NCI-H1694 (cell line): ENCODE measurements at regions not wholly inside any gene's neighbourhood (a gene's known extent, or its start where the extent isn't known, plus 50 kb on each side); places are given as distances from the start of the nearest gene placed in this dataset.
"Not testable (repeated sequence)": the region's sequence is repeated elsewhere in the genome, so short reads cannot be mapped to it uniquely, and the experiment has no call there.

Experiments
- DNase-seq: peaks from one replicate; lab custom pipeline; 2025; lab: John Stamatoyannopoulos, UW

DNA sequence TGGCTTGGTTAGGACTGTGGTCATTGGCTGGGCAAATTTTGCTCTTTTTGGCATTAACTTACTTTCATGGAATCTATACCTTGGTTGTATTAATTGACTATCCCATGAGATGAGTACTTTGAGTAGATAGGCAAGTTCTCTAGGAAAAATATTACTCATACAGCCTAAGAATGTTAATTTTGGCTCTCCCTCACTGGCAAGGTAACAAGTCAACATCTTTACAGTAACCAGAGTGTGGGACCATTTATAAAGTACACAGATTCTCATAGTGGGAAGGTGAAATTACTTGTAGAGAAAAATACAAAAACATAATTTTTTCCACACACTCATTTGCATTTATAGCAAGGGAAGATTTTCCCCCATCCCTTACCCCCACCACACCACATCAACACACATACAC is 154.6 kb upstream of the ZNF608 start:
- DNase-seq, result no peak

DNA sequence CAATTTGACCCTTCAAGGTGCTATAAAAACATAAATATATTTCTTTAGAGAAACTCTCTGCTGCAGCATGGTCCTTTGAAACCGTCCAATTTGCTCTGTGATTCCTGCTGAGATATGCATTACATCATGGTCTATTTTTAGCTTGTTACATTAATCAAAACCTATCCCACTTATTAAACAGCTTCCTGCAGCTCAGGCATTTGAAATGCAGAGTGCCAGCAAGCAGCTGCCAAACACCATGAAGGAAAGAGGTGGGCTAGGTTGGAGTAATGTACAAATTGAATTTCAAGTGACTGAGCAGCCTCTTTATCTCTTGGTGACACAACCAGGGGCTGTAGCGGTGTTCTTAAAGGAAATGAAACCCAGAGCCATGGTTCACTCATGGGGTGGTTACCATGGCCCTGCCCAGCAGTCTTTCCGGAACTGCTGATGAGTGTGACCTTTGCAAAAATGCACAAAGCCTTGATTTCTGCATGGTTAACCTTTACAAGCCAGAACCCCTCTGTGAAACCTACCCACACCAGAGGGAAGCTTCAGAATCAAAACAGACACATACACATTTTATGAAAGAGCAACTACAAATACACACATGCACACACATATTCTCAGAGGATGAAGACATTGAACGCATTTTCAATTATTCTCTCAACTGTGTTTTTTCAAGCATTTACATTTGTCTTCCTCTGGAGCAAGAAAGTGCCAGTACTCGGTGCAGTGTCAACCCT is 155.8 kb upstream of the ZNF608 start:
- peak; percentile 38 for DNase-seq

DNA sequence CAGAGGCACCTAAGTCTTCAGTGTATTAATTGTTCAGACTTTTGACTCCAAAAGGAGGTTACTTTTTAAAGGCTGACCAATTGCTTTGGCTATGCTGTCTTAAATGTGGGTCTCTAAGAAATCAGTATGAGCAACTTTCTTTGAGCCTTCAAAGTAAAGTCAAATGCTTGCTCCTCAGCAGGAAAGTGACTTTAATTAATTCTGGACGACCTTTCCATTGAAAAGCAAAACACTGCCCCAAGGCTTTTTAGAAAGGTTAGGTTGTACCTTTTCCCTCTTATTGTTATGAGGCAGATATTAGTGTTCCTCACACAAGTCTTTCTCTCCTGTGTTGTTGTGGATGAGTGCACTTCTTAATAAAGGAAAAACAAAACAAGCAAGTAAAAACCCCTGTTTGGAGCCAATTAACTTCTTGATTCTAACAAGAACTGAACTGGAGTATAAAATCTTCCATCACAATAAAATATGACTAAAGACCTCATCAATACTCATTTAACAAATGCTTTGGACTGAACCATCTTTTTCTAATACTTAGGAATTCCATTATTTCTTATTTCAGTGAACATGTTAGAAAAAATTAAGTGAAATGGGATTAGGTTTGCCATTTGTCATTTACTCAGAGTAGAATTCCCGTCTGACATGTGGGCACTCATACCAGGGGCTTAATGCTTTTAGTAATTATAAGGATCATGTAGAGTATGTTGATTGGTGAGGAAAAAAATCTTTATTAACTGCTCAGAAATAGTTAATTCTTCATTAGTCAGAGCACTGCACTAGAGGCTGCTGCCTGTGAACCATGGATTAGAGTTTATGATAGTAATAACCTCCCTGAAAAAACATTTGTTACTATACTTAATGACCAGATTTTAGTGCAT is 159.1 kb upstream of the ZNF608 start:
- no peak for DNase-seq

DNA sequence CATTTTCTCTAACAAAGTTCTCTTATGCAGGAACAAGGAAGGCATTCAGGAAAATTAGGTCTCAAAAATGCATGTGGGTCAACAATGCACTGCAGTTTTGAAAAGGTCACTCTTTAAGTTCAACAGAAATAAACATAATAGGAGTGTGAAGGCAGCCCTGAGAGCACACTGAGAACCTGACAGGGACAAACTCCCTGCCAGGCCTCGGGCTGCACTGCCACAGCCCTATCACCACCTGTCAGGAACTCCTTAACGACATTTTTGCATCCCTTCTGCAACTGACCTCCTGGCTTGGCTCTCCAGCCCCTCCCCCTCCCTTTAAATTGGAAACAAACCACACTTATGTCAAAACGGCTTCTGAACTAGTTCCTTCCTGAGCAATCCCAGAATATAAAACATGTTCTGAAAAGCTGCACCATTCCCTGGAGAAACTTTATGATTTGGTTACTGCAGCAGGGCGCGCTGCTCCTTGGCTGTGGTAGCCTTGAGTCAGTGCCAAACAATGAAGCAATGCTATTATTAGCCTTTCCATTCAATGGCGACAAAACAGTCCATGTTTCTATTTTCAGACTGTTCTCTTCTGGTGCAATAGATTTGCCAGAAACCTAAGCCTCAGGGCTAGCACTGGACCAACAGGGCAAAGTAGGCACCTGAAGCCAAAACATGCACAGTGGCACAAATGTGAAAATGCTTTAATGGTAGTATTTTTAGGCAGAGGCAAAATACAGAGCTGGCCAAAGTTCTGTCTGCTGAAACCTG is 160.1 kb upstream of the ZNF608 start:
- DNase-seq, result peak; percentile 75

DNA sequence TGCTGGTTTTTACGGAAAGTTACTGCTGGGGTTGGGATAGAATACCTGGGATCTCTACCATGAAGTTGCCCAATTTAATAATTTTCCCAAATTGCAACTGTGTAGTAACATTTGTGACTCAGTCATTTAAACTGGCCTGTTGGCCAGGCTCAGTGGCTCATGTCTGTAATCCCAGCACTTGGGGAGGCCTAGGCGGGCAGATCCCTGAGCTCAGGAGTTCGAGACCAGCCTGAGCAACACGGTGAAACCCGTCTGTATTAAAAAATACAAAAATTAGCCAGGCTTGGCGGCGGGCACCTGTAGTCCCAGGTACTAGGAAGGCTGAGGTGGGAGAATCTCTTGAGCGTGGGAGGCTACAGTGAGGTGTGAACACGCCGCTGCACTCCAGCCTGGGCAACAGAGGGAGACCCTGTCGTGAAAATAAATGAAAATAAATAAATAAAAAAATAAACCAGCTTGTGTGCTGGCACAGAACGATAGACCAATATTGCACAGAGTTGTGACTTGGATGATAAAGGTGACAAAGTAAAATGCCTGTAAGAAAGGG is 160.7 kb upstream of the ZNF608 start:
- DNase-seq, result no peak

DNA sequence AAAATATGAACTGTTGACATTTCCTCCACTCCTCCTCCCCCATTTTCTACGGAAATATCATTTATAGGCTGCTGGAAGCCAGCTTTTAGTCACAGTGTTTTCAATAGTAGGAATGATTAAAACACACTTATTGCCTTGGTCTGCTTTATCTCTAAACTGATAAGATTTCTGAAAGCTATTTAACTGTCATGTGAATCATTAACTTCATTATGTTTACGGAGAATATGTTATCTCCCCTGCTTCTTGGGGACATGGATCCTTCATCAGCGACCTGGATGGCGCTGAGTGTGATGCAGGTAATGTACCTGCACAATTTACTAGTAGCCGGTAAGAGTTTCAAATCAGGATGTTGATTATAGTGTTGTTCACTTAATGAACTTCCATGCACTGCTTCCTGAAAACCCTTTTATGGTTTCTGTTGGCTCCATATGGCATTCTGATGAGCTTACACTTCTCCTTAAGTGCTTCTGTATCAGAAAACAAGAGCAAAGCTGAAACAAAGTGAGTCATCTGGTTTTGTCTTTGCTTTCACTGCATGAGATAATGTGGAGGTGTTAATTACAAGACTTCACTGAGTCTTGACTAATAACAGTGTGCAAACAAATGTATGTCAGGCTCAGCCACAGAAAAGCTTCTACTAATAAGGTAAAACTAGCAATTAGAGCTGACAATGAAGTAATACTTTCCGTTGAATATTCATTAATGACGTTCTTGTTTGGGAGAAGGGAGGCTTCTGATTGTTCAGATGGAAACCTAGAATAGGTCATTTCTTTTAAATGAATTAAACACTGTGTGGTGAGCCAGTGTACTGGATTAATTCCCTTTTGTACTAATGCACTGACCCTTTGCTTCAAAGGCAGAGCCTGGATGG is 162.4 kb upstream of the ZNF608 start:
- no peak for DNase-seq

DNA sequence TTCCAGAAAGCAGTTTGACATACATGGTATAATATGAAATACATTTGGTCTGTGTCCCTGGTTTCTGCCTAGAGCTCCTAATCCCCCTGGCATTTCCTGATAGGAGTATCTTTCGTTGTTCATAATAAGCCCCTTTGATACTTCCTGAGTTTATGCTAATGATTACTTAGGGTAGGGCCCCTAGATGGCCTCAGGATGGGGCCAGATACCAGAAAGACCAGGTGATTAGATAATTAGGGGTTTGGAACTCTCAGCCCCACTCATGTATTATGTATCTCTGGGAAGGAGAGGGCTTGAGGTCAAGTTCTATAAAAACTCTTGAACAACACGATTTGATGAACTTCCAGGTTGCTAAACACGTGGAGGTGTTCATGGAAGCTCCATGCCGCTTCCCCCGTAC is 163.3 kb upstream of the ZNF608 start:
- no peak for DNase-seq

DNA sequence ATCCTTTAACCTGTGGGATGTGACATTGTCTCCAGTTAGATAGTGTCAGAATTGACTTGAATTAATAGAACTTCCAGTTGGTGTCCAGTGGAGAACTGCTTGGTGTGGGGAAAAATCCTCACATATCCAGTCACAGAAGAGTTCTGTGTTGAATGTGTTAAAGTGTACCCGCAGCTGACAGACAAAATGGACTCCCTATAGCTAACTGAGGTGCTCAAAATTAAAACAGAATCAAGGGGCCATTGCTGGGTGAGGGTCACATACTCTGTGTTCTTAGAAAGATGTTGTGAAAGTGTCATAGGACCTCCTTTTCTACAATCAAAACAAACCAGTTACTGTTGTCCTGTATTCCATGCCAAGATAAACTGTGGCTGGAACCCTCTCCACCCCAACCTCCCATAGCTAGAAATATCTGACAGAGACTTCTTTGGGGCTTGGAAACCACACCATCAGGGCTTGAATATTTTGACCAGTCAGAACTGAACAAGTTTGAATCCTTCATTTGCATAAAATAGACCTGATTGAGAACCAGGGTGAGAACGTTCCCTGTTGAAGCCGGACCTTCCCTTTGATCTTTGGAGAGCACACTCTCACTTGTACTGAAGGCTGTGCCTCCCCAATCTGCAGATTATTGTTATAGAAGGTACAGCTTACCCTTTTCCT is 164.0 kb upstream of the ZNF608 start:
- no peak for DNase-seq

DNA sequence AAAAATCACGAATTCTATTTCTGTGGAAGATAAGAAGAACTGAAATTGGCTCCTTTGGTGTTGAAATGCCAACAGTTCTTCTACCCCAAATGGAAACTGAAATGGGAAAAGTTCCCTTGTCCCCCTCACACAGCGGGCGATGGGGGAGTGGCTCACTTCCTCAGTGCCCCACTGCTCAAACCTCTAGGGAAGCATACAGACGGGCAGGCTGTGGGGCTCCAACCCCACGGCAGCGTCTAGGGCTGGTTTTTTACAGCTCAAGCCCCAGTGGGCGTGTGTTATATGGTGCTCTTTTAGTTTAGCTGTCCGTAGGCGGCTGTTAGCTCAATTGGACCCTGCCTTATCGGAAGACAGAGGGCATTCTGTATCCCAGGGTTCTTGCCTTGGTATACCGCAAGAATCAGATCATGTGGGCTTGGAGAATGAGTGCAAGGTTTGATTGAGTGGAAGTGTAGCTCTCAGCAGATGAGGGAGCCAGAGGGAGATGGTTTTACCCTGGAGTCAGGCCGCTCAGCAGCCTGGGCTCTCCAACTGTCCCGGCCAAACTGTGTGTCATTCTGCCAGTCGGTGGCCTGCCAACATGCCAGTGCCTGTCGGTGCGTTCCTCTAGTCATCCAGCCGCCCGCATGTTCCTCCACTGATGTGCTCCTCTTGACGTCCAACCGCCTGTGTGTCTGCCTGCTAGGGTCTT is 166.3 kb upstream of the ZNF608 start:
- no peak for DNase-seq

DNA sequence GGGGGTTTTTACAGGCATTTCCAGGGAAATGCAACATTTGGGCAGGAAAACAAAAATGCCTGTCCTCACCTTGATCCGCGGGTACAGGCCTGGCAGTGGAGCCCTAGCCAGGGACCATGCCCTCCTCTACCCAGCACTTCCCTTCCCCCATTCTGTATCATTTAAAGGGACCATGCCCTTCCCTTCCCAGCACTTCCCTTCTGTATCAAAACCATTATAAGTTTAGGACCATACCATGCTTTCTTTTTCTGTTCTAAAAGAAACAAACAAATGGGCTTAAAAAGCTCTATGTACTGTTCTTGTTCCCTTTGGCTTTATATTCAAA is 166.9 kb upstream of the ZNF608 start:
- no peak for DNase-seq

DNA sequence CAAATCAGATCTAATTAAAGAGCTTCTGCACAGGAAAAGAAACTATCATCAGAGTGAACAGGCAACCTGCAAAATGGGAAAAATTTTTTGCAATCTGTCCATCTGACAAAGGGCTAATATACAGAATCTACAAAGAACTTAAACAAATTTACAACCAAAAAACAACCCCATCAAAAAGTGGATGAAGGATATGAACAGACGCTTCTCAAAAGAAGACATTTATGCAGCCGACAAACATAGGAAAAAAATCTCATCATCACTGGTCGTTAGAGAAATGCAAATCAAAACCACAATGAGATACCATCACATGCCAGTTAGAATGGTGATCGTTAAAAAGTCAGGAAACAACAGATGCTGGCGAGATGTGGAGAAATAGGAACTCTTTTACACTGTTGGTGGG is 169.9 kb upstream of the ZNF608 start:
- DNase-seq, result not testable (repeated sequence)

DNA sequence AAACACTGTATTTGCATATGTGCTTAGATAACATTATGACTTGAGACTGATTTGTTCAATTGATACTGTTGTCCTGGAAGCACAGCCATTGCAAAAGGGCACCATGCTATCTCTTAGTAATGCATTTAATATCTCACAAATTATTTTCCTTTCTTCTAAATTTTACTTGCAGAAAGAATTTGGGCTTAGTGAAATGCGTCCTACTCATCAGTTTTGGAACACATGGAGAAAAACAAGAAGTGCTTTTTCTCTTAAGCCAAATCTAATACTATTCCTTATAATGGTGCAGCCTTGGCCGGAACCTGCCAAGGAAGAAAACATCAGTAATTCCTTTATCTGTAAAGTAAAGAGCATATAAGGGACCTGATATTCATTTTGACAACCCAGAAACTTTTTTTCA is 172.2 kb upstream of the ZNF608 start:
- DNase-seq, result no peak

DNA sequence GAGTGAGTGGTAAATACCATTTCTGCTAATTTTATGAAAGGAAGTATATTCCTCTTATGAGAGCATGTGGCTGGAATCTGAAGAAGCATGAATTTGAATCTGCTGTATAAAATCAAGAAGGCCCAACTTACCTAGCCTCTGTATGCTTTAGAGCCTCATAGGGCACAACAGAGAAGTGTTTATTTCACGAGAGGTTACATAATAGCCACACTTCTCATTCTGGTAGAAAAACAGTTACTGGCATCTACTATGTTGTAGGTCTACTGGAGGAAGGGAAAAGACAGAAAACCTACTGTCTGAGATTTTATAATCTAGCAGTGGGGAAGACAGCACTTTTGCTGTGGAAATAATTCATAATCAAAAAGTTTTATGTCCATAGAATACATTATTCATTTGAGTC is 172.6 kb upstream of the ZNF608 start:
- no peak for DNase-seq

DNA sequence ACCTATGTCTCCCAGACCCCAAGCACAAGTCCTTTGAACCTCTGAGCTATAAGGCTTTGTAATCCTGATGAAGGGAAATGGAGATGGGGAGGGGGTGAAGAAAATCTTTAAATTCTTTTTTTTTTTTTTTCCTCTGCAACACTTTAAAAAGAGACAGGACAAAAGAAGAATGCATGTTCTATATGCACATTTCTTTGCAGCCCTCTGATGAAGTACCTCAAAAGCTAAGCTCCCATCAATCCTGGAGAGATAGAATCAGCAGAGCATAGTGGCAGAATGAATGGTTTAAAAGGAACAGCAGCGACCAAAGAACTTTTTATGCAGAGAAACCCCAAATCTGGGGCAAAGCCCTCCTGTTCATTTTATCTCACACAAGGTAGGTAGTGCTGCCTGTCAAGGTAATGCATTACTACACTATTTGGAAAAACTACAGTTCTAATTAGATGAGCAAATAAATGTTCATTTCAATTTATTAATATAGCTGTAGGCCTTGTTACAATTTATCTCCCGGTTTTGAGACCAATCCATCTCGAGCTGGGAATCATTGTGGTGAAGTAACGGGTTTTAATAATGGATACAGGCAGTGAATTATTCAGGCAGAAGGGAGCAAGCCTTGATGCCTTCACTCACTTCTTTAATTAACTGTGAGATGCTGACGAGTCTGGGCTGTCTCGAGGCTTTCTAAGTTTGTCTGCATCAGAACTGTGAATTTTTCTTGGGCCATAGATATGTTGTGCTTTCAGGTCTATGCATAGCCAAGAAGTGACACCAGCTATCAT is 173.5 kb upstream of the ZNF608 start:
- DNase-seq, result no peak

DNA sequence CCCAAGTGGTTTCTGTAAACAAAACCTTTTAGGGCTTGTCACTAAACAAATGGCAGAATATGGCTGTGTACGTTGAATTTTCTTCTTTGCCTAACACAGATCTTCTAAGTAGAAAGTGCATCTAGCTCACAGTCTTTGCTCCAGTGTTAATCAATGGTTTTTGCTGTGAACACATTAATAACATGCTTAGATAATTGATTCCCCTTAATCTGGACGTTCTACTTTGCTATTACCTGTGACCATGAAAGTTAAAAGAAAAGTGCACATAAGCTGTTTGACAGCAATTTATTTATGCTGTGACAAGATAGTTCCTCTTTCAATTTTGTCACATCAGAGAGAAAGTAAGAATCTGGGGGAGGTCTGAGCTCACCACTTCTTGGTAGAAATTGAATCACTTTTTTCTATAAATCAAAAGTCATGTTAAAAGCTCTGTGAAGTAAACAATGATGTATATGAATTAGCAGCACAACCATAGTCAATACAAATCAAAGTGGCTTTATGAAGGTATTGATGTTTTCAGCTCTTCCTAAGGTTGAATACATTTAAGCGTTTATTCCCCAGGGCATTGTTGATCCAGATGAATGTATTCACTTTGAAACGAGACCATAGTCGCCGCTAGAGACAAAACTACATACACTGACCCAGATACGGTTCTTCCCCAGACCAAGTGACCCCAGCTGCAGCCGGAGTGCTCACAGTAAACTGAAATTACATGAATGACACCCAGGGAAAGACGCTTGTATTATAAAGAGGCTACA is 174.6 kb upstream of the ZNF608 start:
- no peak for DNase-seq

DNA sequence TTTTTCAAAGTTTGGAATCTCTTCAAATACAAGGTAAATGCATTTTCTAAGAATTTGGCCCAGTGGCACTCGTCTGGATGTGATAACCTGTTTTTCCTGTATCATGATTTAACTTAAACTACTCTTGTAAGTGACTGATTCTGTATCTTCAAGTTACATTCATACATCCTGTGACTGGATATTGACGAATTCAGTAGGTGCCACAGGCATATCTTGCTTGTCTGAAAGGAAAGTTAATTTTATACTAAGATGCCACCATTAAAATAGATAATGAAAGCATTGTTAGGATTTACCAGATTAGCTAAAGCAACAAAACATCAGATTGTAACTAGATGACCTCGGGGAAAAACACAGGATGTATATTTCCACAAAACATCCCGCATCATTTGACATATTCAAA is 175.3 kb upstream of the ZNF608 start:
- no peak for DNase-seq

DNA sequence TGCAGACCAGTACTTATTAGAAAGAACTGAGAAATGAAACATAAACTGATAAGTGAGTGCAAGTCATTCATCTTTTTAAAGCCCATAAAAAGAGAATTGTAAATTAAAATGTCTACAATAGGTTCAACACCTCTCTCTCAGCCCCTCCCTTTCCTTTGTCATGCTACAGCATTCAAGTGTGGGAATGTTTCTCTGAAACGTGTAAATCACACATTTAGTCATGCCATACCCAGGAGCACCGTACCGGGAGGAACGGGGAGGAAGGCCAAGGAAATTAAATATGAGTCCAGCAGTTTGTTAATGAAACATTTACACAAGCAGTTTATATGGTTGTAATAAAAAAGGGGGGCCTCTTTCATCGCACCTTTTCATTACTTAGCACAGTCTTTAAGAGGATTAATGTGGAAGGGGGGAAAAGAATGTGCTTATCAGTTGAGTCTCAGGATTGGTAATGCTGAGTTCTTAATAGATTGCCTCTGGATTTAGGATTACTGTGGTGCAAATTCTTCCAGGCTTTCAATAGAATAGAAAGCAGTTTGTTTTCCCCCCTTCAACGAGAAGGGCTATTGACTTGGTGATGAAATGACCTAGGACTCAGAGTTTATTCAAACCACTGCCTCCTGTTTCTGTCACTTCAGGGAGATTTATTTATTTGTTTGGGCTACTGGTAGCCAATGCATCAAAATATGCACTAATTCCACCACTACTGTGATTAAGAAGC is 176.0 kb upstream of the ZNF608 start:
- DNase-seq, result no peak

DNA sequence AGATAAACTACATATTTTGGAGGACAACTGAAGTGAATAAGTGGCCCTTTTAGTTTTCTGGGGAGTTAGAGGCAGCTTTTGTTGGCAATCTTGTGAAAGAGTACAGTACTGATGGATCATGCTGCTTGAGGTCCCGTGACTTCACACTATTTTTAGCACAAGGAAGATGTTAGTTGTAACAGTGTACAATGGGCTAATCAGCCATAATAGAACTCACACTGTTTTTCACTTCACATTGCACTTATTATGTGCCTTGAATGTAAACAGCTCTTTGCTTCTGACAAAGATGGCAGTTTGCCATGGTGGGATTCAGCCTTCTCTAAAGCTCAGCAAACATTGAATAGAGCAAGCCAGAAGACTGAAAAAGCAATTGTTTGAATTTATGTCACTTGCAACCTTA is 176.7 kb upstream of the ZNF608 start:
- peak; percentile 6 for DNase-seq
